ENCODE measurements at regions not wholly inside any gene's neighbourhood (a gene's known extent, or its start where the extent isn't known, plus 50 kb on each side); places are given as distances from the start of the nearest gene placed in this dataset.
"Not testable (repeated sequence)": the region's sequence is repeated elsewhere in the genome, so short reads cannot be mapped to it uniquely, and the experiment has no call there.

DNA sequence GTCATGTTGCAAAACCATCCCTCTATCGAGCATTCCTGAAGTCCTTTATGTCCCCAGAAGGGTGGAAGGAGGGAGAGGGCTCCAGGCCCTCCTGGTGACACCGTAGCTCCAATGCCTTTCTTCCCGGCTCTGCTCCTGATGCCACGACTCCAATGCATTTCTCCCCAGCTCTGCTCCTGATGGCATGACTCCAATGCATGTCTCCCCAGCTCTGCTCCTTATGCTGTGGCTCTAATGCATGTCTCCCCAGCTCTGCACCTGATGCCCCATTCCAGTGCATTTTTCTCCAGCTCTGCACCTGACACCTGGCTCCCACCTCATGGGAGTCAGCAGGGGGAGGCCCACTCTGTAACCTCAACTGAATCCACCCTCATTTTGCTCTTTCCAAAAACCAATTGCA lies 153.0 kb upstream of the SALL3 start:
- DNase-seq = no peak
- H3K4me3 ChIP-seq = no peak overlapping the region
- no peak overlapping the region for H3K27ac ChIP-seq
- no peaks in the 10 kb centered on the region for H3K4me1 ChIP-seq
- no peak for ATAC-seq
- no peaks in the 10 kb centered on the region for H3K36me3 ChIP-seq
- H3K27me3 ChIP-seq (ENCODE audit: low read depth) = peaks cover 12% of the 10 kb centered on the region
- TF ChIP-seq, protein P1, sequence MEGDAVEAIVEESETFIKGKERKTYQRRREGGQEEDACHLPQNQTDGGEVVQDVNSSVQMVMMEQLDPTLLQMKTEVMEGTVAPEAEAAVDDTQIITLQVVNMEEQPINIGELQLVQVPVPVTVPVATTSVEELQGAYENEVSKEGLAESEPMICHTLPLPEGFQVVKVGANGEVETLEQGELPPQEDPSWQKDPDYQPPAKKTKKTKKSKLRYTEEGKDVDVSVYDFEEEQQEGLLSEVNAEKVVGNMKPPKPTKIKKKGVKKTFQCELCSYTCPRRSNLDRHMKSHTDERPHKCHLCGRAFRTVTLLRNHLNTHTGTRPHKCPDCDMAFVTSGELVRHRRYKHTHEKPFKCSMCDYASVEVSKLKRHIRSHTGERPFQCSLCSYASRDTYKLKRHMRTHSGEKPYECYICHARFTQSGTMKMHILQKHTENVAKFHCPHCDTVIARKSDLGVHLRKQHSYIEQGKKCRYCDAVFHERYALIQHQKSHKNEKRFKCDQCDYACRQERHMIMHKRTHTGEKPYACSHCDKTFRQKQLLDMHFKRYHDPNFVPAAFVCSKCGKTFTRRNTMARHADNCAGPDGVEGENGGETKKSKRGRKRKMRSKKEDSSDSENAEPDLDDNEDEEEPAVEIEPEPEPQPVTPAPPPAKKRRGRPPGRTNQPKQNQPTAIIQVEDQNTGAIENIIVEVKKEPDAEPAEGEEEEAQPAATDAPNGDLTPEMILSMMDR (IDR thresholded peaks at IDR 0.05) = no peak
- no peaks in the 10 kb centered on the region for H3K9me3 ChIP-seq
- intact Hi-C loops (cut with DNase I) = no loop called here

DNA sequence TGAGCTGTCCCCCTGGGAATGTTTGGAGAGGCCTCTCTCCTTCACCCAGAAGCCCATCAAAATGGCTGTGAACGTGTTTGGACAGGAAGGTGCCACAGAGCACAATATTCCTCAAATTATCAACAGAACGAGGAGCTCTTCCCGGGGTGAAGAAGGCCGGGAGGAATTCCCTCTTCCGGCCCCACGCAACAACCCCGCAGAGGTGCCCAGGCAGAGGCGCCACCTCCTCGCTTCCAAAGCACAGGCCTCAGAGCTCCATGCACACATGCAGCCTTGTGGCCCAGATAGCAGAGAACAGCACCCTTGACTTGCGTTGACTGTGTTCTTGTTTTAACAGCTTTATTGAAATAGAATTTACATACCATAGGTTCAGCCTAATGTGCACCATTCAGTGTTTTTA lies 152.5 kb upstream of the SALL3 start:
- no peak overlapping the region for H3K4me3 ChIP-seq

DNA sequence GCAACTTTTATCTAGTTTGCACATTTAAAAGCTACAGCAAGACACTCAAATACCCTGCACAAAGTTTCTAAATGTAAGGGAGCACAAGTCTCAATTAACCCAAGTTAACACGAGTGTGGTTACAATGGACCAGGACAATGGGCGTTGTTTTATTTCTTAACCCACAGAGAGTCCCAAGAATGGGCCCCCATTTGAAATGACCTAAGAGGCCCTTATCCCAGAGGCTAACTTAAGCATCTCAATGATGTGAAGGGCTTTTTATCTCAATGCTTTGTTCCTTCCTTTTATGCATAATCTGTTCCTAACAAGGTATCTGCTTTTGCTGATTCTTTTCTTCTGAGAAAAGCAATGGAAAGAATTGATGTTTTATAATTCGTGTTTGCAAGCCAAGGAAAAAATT lies 151.5 kb upstream of the SALL3 start:
- TF ChIP-seq, protein P1 (IDR thresholded peaks at IDR 0.05) = no peak
- H3K36me3 ChIP-seq = no peaks in the 10 kb centered on the region
- DNase-seq = no peak
- H3K27ac ChIP-seq = no peak overlapping the region
- intact Hi-C loops (cut with DNase I) = no loop called here
- H3K4me1 ChIP-seq = no peaks in the 10 kb centered on the region
- no peak for ATAC-seq
- peaks cover 15% of the 10 kb centered on the region for H3K27me3 ChIP-seq (ENCODE audit: low read depth)
- no peaks in the 10 kb centered on the region for H3K9me3 ChIP-seq
- H3K4me3 ChIP-seq = no peak overlapping the region

More for the DNA sequence above, 152.5 kb upstream of the SALL3 start:
- peaks cover 12% of the 10 kb centered on the region for H3K27me3 ChIP-seq (ENCODE audit: low read depth)
- no peak overlapping the region for H3K27ac ChIP-seq
- intact Hi-C loops (cut with DNase I) = no loop called here
- TF ChIP-seq, protein P1 (IDR thresholded peaks at IDR 0.05) = no peak
- ATAC-seq = no peak
- H3K36me3 ChIP-seq = no peaks in the 10 kb centered on the region
- no peaks in the 10 kb centered on the region for H3K9me3 ChIP-seq
- no peak for DNase-seq
- no peaks in the 10 kb centered on the region for H3K4me1 ChIP-seq

DNA sequence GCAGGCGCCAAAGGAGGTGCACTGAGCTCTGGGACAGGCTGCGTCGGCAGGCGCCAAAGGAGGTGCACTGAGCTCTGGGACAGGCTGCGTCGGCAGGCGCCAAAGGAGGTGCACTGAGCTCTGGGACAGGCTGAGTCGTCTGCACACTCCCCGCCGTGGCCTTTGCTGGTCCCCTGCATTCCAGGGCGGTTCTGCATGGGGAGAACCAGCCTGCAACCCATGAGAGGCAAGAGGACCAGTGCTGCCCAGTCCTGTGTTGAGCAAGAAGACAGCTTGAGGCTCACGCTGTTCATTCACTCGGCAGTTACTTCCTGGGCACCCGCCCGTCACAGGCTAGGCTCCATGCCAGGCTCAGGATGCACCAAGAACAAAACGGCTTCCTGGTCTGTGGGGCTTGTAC lies 150.6 kb upstream of the SALL3 start:
- H3K4me1 ChIP-seq; H3K27ac ChIP-seq; H3K9me3 ChIP-seq; DNase-seq; H3K36me3 ChIP-seq; intact Hi-C loops (cut with DNase I); H3K4me3 ChIP-seq: not testable (repeated sequence)
- H3K27me3 ChIP-seq (ENCODE audit: low read depth) = peaks cover 11% of the 10 kb centered on the region
- peak; percentile 18 to 26 for ATAC-seq

DNA sequence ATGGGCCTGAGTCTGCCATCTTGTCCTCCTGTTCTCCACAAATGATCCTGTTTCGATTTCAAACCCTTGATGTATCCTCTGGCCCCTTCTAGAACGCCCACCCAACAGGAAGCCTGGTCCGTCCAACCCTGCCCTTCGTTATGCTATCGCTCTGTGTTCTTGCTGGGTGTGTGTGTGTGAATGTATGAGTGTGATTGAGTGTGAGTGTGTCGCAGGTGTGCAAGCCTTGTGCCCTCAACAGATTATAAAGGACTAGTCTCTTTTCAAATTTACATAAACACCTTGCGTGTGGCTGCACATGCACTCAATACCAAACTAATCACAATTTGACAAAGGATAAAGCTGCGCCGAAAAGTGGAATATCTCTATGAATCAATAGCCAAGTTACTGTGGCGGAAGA lies 149.5 kb upstream of the SALL3 start:
- H3K9me3 ChIP-seq = no peaks in the 10 kb centered on the region
- peaks cover 11% of the 10 kb centered on the region for H3K27me3 ChIP-seq (ENCODE audit: low read depth)
- H3K27ac ChIP-seq = no peak overlapping the region
- DNase-seq = no peak
- no peaks in the 10 kb centered on the region for H3K4me1 ChIP-seq
- no peak for ATAC-seq
- no peak overlapping the region for H3K4me3 ChIP-seq
- intact Hi-C loops (cut with DNase I) = no loop called here
- no peaks in the 10 kb centered on the region for H3K36me3 ChIP-seq
- TF ChIP-seq, protein P1 (IDR thresholded peaks at IDR 0.05) = no peak

DNA sequence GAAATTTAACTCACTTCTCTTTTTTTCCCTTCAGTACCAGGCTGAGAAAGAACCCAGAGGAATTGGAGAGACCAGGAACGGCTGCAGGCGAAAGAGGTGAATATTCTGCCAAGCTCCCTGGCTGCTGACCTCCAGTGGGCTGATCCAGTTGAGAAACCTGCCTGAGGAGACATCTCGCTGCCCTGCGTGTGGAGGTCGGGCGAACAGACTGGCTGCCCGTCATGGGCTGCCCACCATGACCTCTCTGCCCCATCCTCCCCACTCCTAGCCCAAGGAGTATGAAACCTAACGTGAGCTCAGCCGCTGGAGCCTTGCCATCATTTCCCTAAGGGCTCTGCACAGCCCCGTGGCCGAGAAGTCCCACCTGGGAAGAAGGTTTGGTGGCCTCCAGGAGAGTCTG lies 148.8 kb upstream of the SALL3 start:
- TF ChIP-seq, protein P1 (IDR thresholded peaks at IDR 0.05) = no peak
- Histone ChIP-seq H3K27ac (no peak overlapping the region), H3K4me3 (no peak overlapping the region), H3K36me3 (no peaks in the 10 kb centered on the region), H3K9me3 (no peaks in the 10 kb centered on the region), H3K27me3 (ENCODE audit: low read depth) (peaks cover 11% of the 10 kb centered on the region), H3K4me1 (no peaks in the 10 kb centered on the region)
- ATAC-seq (no peak), DNase-seq (no peak)
- intact Hi-C loops (cut with DNase I) = no loop called here

Measured in lower lobe of right lung (tissue), 2 donors.